GM12874 (cell line): ENCODE measurements at regions not wholly inside any gene's neighbourhood (a gene's known extent, or its start where the extent isn't known, plus 50 kb on each side); places are given as distances from the start of the nearest gene placed in this dataset.

Experiments
- CTCF ChIP-seq: IDR thresholded peaks from 2 replicates; pipeline ENCODE4 v1.5.1; 2011; ENCODE audit warnings: low read depth, mild to moderate bottlenecking, control low read depth, low read length, moderate library complexity; ENCODE audit not compliant: insufficient read depth

- no peak for TF ChIP-seq CTCF
Measured at GRCh38 chr1:224539971-224540370, 76.1 kb upstream of the CNIH3 start.

GRCh38 chr1:224540535-224540934 is 75.6 kb upstream of the CNIH3 start:
- TF ChIP-seq CTCF: no peak

- no peak for TF ChIP-seq CTCF
Measured at GRCh38 chr1:224541072-224541790, 74.9 kb upstream of the CNIH3 start.

GRCh38 chr1:224541901-224542630 is 74.1 kb upstream of the CNIH3 start:
- no peak for TF ChIP-seq CTCF

GRCh38 chr1:224542783-224543440 is 73.2 kb upstream of the CNIH3 start:
- TF ChIP-seq CTCF: no peak

GRCh38 chr1:224543453-224543852 is 72.7 kb upstream of the CNIH3 start:
- TF ChIP-seq CTCF: no peak

GRCh38 chr1:224544346-224545110 is 71.6 kb upstream of the CNIH3 start:
- TF ChIP-seq CTCF: no peak
